ENCODE measurements at regions not wholly inside any gene's neighbourhood (a gene's known extent, or its start where the extent isn't known, plus 50 kb on each side); places are given as distances from the start of the nearest gene placed in this dataset.

- intact Hi-C loops (cut with DNase I) = no loop called here
- DNase-seq = no peak
Observed at GRCh38 chr5:113652161-113652560, 138.7 kb downstream of the YTHDC2 start.

GRCh38 chr5:113654828-113655227, 141.3 kb downstream of the YTHDC2 start:
- TF ChIP-seq CTCF (IDR thresholded peaks at IDR 0.05) = no peak
- no peak for DNase-seq
- Histone ChIP-seq H3K36me3 (no peaks in the 10 kb centered on the region), H3K9me3 (no peaks in the 10 kb centered on the region), H3K27ac (no peak overlapping the region), H3K27me3 (no peaks in the 10 kb centered on the region), H3K4me1 (no peaks in the 10 kb centered on the region), H3K9ac (ENCODE audit: low read depth in 2 of 2, low read length in 2 of 2) (no peak overlapping the region), H3K4me3 (no peak overlapping the region)
- intact Hi-C loops (cut with DNase I) = no loop called here

More at GRCh38 chr5:113652161-113652560, 138.7 kb downstream of the YTHDC2 start:
- H3K9me3 ChIP-seq = no peaks in the 10 kb centered on the region
- H3K9ac ChIP-seq (ENCODE audit: low read depth in 2 of 2, low read length in 2 of 2) = no peak overlapping the region
- H3K27ac ChIP-seq = no peak overlapping the region
- H3K27me3 ChIP-seq = no peaks in the 10 kb centered on the region
- H3K4me3 ChIP-seq = no peak overlapping the region
- no peaks in the 10 kb centered on the region for H3K36me3 ChIP-seq
- no peak for TF ChIP-seq CTCF (IDR thresholded peaks at IDR 0.05)
- H3K4me1 ChIP-seq = no peaks in the 10 kb centered on the region

- Histone ChIP-seq H3K9ac (ENCODE audit: low read depth in 2 of 2, low read length in 2 of 2) (no peak overlapping the region), H3K27ac (no peak overlapping the region), H3K4me3 (no peak overlapping the region), H3K9me3 (no peaks in the 10 kb centered on the region), H3K4me1 (no peaks in the 10 kb centered on the region), H3K36me3 (no peaks in the 10 kb centered on the region), H3K27me3 (no peaks in the 10 kb centered on the region)
- no peak for TF ChIP-seq CTCF (IDR thresholded peaks at IDR 0.05)
- DNase-seq = no peak
- intact Hi-C loops (cut with DNase I) = no loop called here
Observed at GRCh38 chr5:113660206-113660605, 146.7 kb downstream of the YTHDC2 start.

- TF ChIP-seq CTCF (IDR thresholded peaks at IDR 0.05) = no peak
- Histone ChIP-seq H3K9ac (ENCODE audit: low read depth in 2 of 2, low read length in 2 of 2) (no peak overlapping the region), H3K27ac (no peak overlapping the region), H3K9me3 (no peaks in the 10 kb centered on the region), H3K4me3 (no peak overlapping the region), H3K4me1 (no peaks in the 10 kb centered on the region), H3K36me3 (no peaks in the 10 kb centered on the region), H3K27me3 (no peaks in the 10 kb centered on the region)
- no peak for DNase-seq
- intact Hi-C loops (cut with DNase I) = no loop called here
Observed at GRCh38 chr5:113660706-113661250, 147.3 kb downstream of the YTHDC2 start.

GRCh38 chr5:113663879-113664541, 150.5 kb downstream of the YTHDC2 start:
- TF ChIP-seq CTCF (IDR thresholded peaks at IDR 0.05) = no peak
- no peaks in the 10 kb centered on the region for H3K36me3 ChIP-seq
- no peaks in the 10 kb centered on the region for H3K27me3 ChIP-seq
- intact Hi-C loops (cut with DNase I) = no loop called here
- H3K27ac ChIP-seq = no peak overlapping the region
- peak; percentile 42 for DNase-seq
- no peaks in the 10 kb centered on the region for H3K4me1 ChIP-seq
- no peak overlapping the region for H3K4me3 ChIP-seq
- H3K9ac ChIP-seq (ENCODE audit: low read depth in 2 of 2, low read length in 2 of 2) = no peak overlapping the region
- no peaks in the 10 kb centered on the region for H3K9me3 ChIP-seq

Data from colonic mucosa (tissue), 4 donors.